Activated CD4-positive, alpha-beta memory T cell treated with anti-CD3 and anti-CD28 coated beads for 36 hours (primary cell): ENCODE measurements at regions not wholly inside any gene's neighbourhood (a gene's known extent, or its start where the extent isn't known, plus 50 kb on each side); places are given as distances from the start of the nearest gene placed in this dataset.

Experiments
- CTCF ChIA-PET: fragments of 350-600 bp; sonication (Branson Sonifier 250); formaldehyde crosslinking; loops from one replicate; lab custom pipeline; 2021; ENCODE audit warnings: antibody characterized with exemption, inconsistent platforms; lab: Charles Lee
- POLR2A ChIA-PET: fragments of 350-600 bp; sonication (Branson Sonifier 250); formaldehyde crosslinking; loops from one replicate; lab custom pipeline; 2021; ENCODE audit warnings: antibody characterized with exemption; lab: Charles Lee
- DNase-seq: peaks from one replicate; pipeline ENCODE4 v3.0.0-alpha.2; 2020
- H3K27ac Mint-ChIP-seq: one replicate; pipeline ENCODE4 v1.8.0; 2021; ENCODE audit warnings: mixed read lengths
- H3K27me3 Mint-ChIP-seq: one replicate; pipeline ENCODE4 v1.8.0; 2021; ENCODE audit warnings: mixed read lengths
- H3K36me3 Mint-ChIP-seq: one replicate; pipeline ENCODE4 v1.8.0; 2021; ENCODE audit warnings: mixed read lengths
- H3K4me1 Mint-ChIP-seq: one replicate; pipeline ENCODE4 v1.8.0; 2021; ENCODE audit warnings: low read depth, mixed read lengths
- H3K4me3 Mint-ChIP-seq: one replicate; pipeline ENCODE4 v1.8.0; 2021; ENCODE audit warnings: mild to moderate bottlenecking, mixed read lengths
- H3K9me3 Mint-ChIP-seq: one replicate; pipeline ENCODE4 v1.8.0; 2021; ENCODE audit warnings: mixed read lengths
- intact Hi-C: fragments of 100-400 bp; cut with micrococcal nuclease; formaldehyde crosslinking; loops from one replicate; pipeline ENCODE4 v1.15.1; 2023

GRCh38 chr18:54503131-54503894, 87.7 kb upstream of the DYNAP start:
- H3K9me3 Mint-ChIP-seq: no peaks in the 10 kb centered on the region
- H3K4me1 Mint-ChIP-seq: no peaks in the 10 kb centered on the region
- no peak overlapping the region for H3K27ac Mint-ChIP-seq
- ChIA-PET CTCF (no interaction called here), POLR2A (no interaction called here)
- intact Hi-C loops: no loop called here
- peaks cover 7% of the 10 kb centered on the region for H3K27me3 Mint-ChIP-seq
- no peak overlapping the region for H3K4me3 Mint-ChIP-seq
- no peak for DNase-seq
- no peaks in the 10 kb centered on the region for H3K36me3 Mint-ChIP-seq

- no peak overlapping the region for H3K4me3 Mint-ChIP-seq
- intact Hi-C loops: no loop called here
- H3K36me3 Mint-ChIP-seq: no peaks in the 10 kb centered on the region
- no peaks in the 10 kb centered on the region for H3K9me3 Mint-ChIP-seq
- ChIA-PET CTCF (no interaction called here), POLR2A (no interaction called here)
- no peak overlapping the region for H3K27ac Mint-ChIP-seq
- peaks cover 14% of the 10 kb centered on the region for H3K27me3 Mint-ChIP-seq
- no peak for DNase-seq
- no peaks in the 10 kb centered on the region for H3K4me1 Mint-ChIP-seq
These were observed 84.4 kb upstream of the DYNAP start for GRCh38 chr18:54506516-54507261.

DNA sequence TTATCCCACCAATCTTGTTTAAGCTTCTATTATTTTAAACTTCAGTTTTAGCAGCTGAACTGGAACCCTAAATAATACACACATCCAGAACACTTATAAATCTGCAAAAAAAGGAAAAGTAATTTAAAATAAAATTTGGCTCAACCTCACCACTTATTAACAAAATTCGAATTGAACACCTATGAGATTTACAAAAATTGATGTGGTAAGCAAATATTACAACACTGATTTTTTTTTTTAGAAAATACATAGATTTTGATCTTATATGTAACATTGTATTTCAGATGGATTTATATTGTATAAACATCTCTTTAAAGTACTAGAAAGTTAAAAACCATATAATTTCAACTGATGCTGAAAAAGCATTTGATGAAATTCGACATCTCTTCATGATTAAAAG, 81.3 kb upstream of the DYNAP start:
- peaks cover 14% of the 10 kb centered on the region for H3K27me3 Mint-ChIP-seq
- intact Hi-C loops: no loop called here
- no peak for DNase-seq
- H3K4me1 Mint-ChIP-seq: no peaks in the 10 kb centered on the region
- no peaks in the 10 kb centered on the region for H3K36me3 Mint-ChIP-seq
- CTCF ChIA-PET: no interaction called here
- H3K4me3 Mint-ChIP-seq: no peak overlapping the region
- POLR2A ChIA-PET: no interaction called here
- H3K9me3 Mint-ChIP-seq: no peaks in the 10 kb centered on the region
- H3K27ac Mint-ChIP-seq: no peak overlapping the region

GRCh38 chr18:54515149-54515548, 75.9 kb upstream of the DYNAP start:
- Mint-ChIP-seq H3K27me3 (peaks cover 2% of the 10 kb centered on the region), H3K4me1 (no peaks in the 10 kb centered on the region), H3K27ac (no peak overlapping the region), H3K36me3 (no peaks in the 10 kb centered on the region), H3K4me3 (no peak overlapping the region), H3K9me3 (no peaks in the 10 kb centered on the region)
- intact Hi-C loops: no loop called here
- no peak for DNase-seq
- CTCF ChIA-PET: interaction anchor here (0.7 to 1.1 kb wide), 2 partner anchors 71 to 156 kb away, joined by 3 read pairs; no protein-coding TSS in a partner anchor
- POLR2A ChIA-PET: no interaction called here

- no peak for DNase-seq
- Mint-ChIP-seq H3K4me3 (no peak overlapping the region), H3K36me3 (no peaks in the 10 kb centered on the region), H3K4me1 (no peaks in the 10 kb centered on the region), H3K27me3 (no peaks in the 10 kb centered on the region), H3K9me3 (no peaks in the 10 kb centered on the region), H3K27ac (no peak overlapping the region)
- CTCF ChIA-PET: no interaction called here
- intact Hi-C loops: no loop called here
- POLR2A ChIA-PET: no interaction called here
These were observed 73.5 kb upstream of the DYNAP start for GRCh38 chr18:54517521-54517920.

DNA sequence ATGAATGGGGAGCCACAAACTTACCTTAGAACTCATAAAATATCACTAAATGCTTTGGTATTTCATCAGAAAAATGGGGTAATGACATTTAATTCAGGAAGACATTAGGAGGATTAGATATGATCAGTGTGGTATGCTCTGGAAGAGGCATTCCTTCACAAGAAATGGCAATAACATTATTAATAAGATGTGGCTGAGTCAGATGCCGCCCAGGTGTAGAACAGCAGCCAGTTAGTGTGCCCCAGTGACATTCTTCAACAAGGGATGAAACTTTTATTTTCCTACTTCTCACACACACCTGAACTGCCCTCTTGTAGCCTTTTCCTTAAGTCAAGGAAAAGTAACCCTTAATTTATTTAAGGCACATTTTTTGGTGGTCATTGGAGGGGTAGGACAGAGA, 69.2 kb upstream of the DYNAP start:
- Mint-ChIP-seq H3K27ac (no peak overlapping the region), H3K4me3 (no peak overlapping the region), H3K9me3 (no peaks in the 10 kb centered on the region), H3K27me3 (no peaks in the 10 kb centered on the region), H3K4me1 (no peaks in the 10 kb centered on the region), H3K36me3 (no peaks in the 10 kb centered on the region)
- intact Hi-C loops: no loop called here
- POLR2A ChIA-PET: no interaction called here
- CTCF ChIA-PET: no interaction called here
- no peak for DNase-seq

- H3K4me3 Mint-ChIP-seq: no peak overlapping the region
- CTCF ChIA-PET: no interaction called here
These were observed 62.1 kb upstream of the DYNAP start for GRCh38 chr18:54528942-54529376.

GRCh38 chr18:54529444-54529843, 61.6 kb upstream of the DYNAP start:
- no peaks in the 10 kb centered on the region for H3K9me3 Mint-ChIP-seq
- DNase-seq: no peak
- ChIA-PET POLR2A (interaction anchor here (0.5 kb wide), 1 partner anchor 42 kb away, joined by 3 read pairs; no protein-coding TSS in a partner anchor), CTCF (no interaction called here)
- H3K27me3 Mint-ChIP-seq: peaks cover 6% of the 10 kb centered on the region
- no peaks in the 10 kb centered on the region for H3K4me1 Mint-ChIP-seq
- H3K27ac Mint-ChIP-seq: no peak overlapping the region
- intact Hi-C loops: no loop called here
- no peaks in the 10 kb centered on the region for H3K36me3 Mint-ChIP-seq
- no peak overlapping the region for H3K4me3 Mint-ChIP-seq

More at GRCh38 chr18:54528942-54529376, 62.1 kb upstream of the DYNAP start:
- no peaks in the 10 kb centered on the region for H3K36me3 Mint-ChIP-seq
- H3K27ac Mint-ChIP-seq: no peak overlapping the region
- DNase-seq: no peak
- H3K9me3 Mint-ChIP-seq: no peaks in the 10 kb centered on the region
- no peaks in the 10 kb centered on the region for H3K4me1 Mint-ChIP-seq
- H3K27me3 Mint-ChIP-seq: peaks cover 6% of the 10 kb centered on the region
- POLR2A ChIA-PET: interaction anchor here (0.5 kb wide), 1 partner anchor 41 kb away, joined by 3 read pairs; no protein-coding TSS in a partner anchor
- intact Hi-C loops: no loop called here

DNA sequence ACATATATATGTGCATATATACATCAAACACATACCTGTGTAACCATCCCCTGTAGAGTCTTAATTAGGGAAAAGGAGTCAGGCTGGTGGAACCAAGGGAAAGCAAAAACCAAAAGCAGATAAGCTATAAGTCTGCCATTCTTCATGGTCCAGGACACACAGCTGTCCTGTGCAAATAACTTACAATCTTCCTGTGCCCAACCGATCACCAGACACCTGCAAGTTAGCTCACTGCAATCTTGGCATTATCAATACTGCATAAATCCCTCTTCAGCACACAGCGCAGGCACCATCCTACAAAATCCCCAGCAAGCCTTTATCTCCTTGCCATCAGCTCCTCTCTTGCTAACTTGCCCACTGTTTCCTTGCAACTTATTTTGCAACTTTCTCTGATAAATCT, 60.8 kb upstream of the DYNAP start:
- Mint-ChIP-seq H3K4me3 (no peak overlapping the region), H3K36me3 (no peaks in the 10 kb centered on the region), H3K27ac (no peak overlapping the region), H3K27me3 (peaks cover 6% of the 10 kb centered on the region), H3K4me1 (no peaks in the 10 kb centered on the region), H3K9me3 (no peaks in the 10 kb centered on the region)
- DNase-seq: no peak
- CTCF ChIA-PET: no interaction called here
- POLR2A ChIA-PET: no interaction called here
- intact Hi-C loops: no loop called here

DNA sequence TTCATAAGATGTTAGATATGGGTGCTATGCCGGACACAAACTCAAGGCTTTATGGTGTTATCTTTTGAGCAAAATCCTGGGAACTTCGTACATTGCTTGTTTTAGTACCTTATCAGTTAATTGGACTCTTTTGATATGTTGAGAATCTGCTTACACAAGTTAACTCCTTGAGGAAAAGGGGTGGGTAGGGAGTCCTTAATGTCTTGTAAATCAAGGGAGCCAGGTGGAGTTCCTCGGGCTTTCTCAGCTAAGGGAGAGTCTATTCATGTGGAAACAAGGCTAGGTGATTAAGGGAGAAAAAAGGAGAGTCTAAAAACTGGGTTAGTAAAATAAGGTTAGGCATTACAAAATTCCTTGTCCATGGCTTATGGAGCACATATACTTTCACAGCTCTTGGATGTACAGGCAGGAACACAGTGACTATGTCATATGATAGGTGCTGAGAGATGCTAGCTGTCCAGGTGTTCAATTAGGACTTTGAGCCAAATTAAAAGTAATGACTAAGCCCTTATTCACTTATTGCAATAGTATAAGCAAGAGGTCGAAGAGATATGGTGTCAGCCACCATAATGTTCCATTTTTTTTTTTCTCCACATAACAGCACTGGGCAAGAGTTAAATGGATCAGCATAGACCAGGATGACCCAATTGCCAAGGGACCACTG, 59.5 kb upstream of the DYNAP start:
- no peak overlapping the region for H3K27ac Mint-ChIP-seq
- intact Hi-C loops: no loop called here
- no peaks in the 10 kb centered on the region for H3K4me1 Mint-ChIP-seq

DNA sequence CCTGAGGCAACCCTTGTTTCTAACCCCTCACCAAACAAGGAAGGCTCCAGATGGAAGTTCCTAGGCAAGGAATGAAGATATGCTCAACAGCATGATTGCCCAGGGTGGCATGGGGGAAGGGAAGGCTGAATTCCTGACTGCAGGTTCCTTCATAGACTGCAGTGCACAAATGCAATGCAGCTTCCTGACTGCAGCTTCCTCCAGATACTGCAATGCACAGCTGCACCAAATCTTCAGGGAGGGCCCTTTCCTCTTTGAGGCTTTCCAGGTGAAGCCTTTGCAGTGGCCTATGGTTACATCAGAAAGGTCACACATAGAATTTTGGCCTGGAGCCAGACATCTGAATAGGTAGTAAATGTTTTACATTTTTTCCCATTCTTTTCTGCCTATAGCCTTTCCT, 58.8 kb upstream of the DYNAP start:
- Mint-ChIP-seq H3K36me3 (no peaks in the 10 kb centered on the region), H3K27ac (no peak overlapping the region), H3K4me3 (no peak overlapping the region), H3K4me1 (no peaks in the 10 kb centered on the region), H3K27me3 (peaks cover 6% of the 10 kb centered on the region), H3K9me3 (no peaks in the 10 kb centered on the region)
- ChIA-PET CTCF (no interaction called here), POLR2A (no interaction called here)
- DNase-seq: no peak
- intact Hi-C loops: no loop called here

More for the DNA sequence above, 59.5 kb upstream of the DYNAP start:
- Mint-ChIP-seq H3K9me3 (no peaks in the 10 kb centered on the region), H3K27me3 (peaks cover 6% of the 10 kb centered on the region), H3K4me3 (no peak overlapping the region), H3K36me3 (no peaks in the 10 kb centered on the region)
- POLR2A ChIA-PET: no interaction called here
- CTCF ChIA-PET: no interaction called here
- DNase-seq: no peak

- DNase-seq: no peak
- Mint-ChIP-seq H3K36me3 (no peaks in the 10 kb centered on the region), H3K4me3 (no peak overlapping the region), H3K9me3 (no peaks in the 10 kb centered on the region), H3K4me1 (no peaks in the 10 kb centered on the region), H3K27me3 (peaks cover 6% of the 10 kb centered on the region), H3K27ac (no peak overlapping the region)
- intact Hi-C loops: no loop called here
- ChIA-PET CTCF (no interaction called here), POLR2A (no interaction called here)
These were observed 58.1 kb upstream of the DYNAP start for GRCh38 chr18:54532962-54533361.
